ENCODE measurements at regions not wholly inside any gene's neighbourhood (a gene's known extent, or its start where the extent isn't known, plus 50 kb on each side); places are given as distances from the start of the nearest gene placed in this dataset.
A peak's percentile ranks its signal among the peaks of the same experiment; 100 is the strongest.

DNA sequence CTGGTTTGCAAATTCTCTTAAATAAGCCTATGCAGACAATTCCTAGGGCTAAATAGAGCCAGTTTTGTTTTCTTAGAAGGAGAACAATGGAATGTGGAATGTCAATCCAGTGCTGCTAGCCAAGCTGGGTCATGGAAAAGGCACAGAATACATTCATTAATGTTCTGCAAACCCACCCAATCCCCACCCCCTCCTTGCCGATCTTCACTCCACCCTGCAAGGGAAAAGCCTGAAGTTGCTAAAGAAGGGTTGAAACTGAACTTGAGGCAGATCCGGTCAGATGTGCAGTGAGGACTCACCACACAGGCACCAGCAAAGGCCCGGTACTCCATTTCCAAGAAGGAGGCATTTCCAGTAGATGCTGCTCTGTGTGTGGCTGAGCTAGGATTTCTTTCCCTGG is 179.6 kb downstream of the PLPP3 start:
- intact Hi-C loops (cut with DNase I): no loop called here
- no peak for ATAC-seq

DNA sequence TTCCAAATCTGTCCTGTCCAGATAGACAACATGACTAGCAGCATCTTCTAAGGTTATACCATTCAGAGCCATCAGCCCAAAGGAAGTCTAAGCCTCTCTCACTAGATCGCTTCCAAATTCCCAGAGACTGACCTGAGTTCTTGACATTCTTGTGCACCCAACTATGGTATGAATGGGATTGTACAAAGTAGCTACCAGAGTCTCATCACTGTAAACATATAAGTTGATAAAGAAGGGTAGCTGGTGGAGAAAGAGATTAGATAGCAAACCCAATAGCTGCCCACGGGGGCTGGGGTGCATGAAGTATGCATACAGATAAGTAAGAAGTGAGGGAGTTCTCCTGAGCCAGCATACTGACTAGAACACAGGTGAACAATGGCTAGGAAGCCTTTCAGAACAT is 180.0 kb downstream of the PLPP3 start:
- intact Hi-C loops (cut with DNase I): no loop called here
- ATAC-seq: no peak

More for the DNA sequence above, 179.6 kb downstream of the PLPP3 start:
- no peak for DNase-seq (ENCODE audit: missing footprints)

DNA sequence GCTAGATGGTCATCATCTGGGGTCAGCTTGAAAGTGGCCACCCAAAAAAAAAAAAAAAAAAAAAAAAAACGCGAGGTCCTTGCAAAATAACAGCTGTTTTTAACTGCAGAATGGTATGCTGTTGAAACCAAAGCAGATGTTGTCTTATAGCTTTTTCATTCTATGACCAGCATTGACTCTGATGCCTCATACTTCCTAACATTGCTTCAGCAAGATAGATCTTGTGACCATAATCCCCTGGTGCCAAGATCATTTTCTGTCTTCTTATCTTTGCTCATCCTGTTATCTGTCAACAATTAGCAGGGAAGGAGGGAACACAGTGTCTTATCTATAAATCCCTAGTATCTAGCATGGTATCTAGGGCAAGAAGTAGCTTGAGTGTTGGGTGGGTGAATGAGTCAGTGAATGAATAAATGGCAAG is 181.5 kb downstream of the PLPP3 start:
- DNase-seq (ENCODE audit: missing footprints) (no peak), ATAC-seq (peak; percentile 30)
- intact Hi-C loops (cut with DNase I): no loop called here

More for the DNA sequence above, 180.0 kb downstream of the PLPP3 start:
- no peak for DNase-seq (ENCODE audit: missing footprints)

DNA sequence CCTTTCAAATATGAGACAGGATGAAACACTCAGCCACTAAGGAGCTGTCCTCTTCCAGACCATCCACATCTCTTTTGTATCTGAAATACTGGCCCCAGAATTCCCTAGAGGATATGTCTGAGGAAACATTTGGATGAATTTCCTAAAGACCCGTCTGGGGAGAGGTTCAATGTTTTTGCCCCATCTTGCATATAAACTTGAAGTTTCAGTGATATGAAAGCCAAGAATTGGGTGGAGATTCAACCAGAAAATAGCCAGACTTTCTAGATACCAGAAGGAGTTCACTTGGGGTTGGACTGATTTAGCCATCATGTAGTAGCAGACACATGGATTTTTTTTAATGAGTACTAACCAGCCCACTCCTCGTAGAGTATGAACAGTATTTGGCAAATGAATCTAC is 182.0 kb downstream of the PLPP3 start:
- ATAC-seq (peak; percentile 79), DNase-seq (ENCODE audit: missing footprints) (no peak)
- intact Hi-C loops (cut with DNase I): no loop called here

DNA sequence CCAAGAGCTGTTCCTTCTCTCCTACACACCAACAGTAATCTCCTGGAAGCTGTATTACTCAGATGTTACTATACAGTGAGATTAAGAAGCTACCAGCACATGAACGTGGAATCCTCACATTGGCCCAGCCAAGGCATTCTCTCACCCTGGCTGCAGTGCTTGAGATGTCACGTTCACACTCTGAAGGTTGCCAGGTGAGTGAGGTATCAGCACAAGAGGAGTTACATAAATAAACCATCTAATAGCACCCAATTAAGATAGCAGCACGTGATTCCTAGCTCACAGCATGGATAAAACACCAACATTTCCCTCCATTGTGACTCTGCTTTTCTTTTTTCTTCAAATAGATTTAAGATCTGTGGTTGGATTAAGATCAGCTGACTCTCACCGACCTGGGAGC is 182.8 kb downstream of the PLPP3 start:
- peak; percentile 59 for ATAC-seq
- intact Hi-C loops (cut with DNase I): no loop called here

DNA sequence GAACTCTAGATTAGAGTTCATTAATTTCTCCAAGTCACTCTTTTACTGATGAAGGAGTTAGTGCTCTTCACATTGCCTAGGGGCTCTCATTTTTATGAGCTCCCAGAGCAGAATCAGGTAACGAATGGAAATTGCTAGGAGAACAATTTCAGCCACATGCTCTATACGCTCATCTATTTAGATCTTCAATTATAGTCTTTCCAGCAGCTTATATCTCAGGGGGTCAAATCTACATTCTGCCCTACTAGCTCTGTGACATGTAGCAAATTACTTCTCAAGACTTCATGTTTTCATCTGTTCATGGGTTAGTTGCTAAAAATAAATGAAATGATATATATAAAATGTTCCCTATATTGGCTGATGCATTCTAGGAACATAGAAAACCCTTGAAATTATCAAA is 183.6 kb downstream of the PLPP3 start:
- intact Hi-C loops (cut with DNase I): no loop called here
- DNase-seq (ENCODE audit: missing footprints) (no peak), ATAC-seq (no peak)

More for the DNA sequence above, 182.8 kb downstream of the PLPP3 start:
- DNase-seq (ENCODE audit: missing footprints): no peak

DNA sequence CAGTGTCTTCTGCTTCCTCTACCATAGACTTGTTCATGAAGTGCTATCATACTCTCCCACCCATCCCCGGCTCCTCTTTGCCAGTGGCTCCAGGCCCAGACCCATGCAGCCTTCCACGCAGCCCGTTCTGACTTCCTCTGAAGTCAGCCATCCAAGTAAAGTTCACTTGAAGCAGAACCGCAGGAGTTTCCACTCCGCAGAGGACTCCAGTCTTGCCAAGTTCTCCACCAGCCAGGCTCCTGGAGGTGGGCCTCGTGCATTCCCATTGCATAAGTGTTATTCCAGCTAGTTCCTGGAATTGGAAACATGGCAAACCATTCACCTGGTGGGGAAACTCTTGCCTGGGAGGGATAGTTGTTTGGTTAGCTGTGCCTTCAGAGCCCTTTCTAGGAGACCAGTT is 185.1 kb downstream of the PLPP3 start:
- DNase-seq (ENCODE audit: missing footprints) (no peak), ATAC-seq (no peak)
- intact Hi-C loops (cut with DNase I): no loop called here

DNA sequence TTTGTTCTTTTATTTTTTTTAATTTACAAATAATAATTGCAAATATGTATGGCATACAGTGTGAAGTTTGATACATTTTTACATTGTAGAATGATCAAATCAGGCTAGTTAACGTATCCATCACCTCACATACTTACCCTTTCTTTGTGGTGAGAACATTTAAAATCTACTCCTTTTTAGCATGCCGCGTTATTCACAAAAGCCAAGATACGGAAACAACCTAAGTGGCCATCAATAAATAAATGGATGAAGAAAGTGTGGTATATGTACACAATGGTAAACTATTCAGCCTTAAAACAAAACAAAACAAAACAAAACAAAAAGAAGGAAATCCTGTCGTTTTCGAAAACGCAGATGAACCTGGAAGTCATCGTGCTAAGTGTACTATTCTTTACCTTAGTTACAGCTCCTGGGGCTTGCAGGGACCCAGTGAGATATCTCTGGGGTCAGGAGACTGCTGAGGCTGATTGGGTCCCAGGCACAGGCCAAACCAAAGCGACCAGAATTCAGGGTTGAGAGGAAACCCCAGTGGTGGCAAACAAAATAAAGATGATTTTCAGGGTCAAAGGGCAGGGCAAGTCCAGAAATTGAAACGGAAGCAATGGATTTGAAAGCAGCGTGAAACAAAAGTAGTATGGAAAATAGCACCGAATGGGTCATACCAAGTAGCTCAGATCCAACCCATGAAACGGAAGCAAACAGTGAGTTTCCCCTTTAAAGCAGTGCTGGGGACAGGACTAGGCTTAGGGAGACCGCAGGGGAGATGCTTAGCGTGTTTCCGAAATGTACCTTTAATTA is 188.2 kb downstream of the PLPP3 start:
- DNase-seq (ENCODE audit: missing footprints) (no peak), ATAC-seq (no peak)
- intact Hi-C loops (cut with DNase I): no loop called here

DNA sequence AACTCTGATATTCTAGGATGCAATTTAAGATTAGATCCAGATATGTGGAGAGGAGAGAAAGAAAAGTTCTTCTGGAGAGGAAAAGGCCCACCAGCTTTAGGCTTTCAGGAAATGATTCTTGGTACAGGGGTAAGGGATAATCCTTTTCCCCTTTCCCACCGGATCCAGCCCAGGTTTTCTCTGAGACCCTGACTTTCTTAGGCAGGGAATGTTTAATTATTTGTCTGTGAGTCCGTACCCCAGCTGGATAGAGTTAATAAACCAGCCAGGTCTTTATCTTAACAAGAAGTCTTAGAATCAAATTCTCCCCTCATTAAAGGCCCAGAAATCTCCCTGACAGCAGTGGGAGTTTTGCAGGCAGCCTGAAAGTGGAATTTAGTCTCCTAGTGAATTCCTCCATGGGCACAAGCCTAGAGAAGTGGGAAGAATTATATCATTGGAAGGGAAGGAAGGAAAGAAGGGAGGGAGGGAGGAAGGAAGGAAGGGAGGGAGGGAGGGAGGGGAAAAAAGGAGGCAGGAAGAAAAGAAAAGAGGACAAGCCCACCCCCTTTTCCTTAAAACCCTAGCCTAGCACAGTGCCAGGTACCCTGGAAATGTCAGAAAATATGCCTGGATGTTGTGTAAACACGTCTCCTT is 189.0 kb downstream of the PLPP3 start:
- ATAC-seq (no peak), DNase-seq (ENCODE audit: missing footprints) (no peak)
- intact Hi-C loops (cut with DNase I): no loop called here

DNA sequence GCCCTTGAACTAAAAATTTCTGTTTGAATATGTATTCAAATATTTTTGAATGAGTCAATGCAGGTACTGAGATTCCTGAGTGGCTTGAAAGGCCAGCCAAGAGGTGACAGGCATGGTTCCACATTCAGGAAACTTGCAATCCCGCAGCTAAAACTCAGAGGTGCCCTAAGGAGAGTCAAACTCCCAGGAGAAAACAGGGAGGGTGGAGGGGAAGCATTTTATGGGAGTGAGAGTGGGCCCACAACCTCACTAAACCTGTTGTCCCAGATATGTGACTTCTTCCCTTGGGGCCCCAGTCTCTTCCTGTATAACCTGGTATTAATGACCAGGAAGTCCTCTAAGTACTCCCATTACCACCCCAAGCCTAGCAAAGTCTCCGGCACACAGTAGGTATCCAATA is 189.6 kb downstream of the PLPP3 start:
- intact Hi-C loops (cut with DNase I): no loop called here
- ATAC-seq (no peak), DNase-seq (ENCODE audit: missing footprints) (no peak)

DNA sequence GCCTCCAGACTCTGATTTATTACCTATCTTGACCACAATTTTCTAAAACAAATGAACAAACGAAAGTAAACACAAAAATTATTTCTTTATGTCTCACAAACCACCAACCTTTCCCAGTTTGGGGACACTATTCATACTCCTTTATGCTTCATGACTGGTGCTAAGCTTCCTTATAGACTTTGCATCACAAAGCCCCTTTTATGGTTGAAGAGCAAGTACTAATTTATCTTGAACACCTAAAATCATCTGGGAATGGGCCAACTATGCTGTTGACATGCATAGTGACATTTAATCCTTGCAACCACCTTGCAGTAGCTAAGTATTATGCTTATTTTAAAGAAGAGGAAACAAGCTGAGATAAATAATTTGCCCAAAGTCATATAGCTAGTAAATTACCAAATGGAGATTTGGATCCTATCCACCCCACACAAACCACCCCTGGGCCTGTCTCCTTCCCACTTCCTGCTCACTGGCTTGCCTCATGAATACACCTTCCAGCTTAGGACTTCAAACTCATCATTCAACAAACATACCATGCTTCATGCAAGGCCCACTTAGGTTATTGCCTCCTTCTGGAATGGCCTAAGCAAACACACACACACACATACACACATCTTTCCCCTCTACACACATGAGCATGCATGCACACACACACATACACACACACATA is 192.2 kb downstream of the PLPP3 start:
- intact Hi-C loops (cut with DNase I): no loop called here
- no peak for DNase-seq (ENCODE audit: missing footprints)
- ATAC-seq: no peak

DNA sequence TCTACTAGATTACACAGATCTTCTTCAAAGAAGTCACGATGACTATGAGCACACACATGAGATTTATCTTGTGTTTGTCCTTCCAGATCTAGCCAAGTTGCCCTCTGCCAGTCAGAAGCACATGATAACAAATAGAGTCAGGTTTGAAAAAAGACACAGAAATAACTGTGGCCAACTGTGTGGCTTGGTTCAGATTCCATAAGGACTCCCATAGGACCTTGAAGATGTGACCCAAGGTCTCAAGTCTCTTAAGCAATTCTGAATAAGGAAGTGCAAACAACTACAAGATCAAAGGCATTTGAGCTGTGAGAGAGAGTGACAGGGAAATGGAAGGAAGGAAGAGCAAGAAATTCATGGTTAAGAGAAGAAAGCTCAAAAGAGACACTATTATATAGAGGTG is 194.0 kb downstream of the PLPP3 start:
- no peak for ATAC-seq
- intact Hi-C loops (cut with DNase I): no loop called here

DNA sequence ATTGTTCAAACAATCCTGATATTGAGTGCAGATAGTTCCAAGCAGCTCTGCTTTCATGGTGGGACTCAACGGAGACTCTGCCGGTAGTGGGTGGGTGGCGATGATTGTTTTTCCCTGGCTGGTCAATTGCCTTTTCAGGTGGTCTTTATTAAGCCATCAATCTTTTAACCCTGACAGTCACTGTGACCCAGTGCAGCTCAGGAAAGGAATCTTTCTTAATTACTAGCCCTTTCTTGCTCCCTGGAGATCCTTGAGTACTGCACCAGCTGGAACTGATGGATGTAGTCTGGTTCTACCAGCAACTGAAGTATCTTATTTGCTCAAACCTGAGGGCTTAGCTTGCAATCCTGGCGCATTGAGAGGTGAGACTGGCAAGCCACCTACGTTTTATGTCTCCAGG is 196.4 kb downstream of the PLPP3 start:
- no peak for ATAC-seq
- DNase-seq (ENCODE audit: missing footprints): no peak
- intact Hi-C loops (cut with DNase I): no loop called here

More for the DNA sequence above, 194.0 kb downstream of the PLPP3 start:
- DNase-seq (ENCODE audit: missing footprints): no peak

DNA sequence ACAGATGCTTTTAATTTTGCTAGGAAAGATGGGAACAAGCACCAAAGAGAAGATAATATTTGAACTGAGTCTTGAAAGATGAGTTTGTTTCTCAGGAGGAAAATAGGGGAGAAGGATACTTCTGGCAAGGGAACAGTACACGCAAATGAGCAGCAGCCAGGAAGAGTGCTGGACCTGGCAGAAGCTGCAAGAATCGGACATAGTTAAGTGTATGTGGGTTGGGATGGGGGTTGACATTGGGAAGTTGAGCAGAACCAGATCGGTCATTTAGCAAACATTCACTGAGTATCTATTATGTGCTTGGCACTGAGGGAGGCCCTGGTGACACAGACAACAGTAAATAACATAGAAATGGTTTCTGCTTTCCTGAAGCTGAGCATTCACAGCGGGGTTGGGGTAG is 198.8 kb downstream of the PLPP3 start:
- intact Hi-C loops (cut with DNase I): no loop called here
- DNase-seq (ENCODE audit: missing footprints) (no peak), ATAC-seq (no peak)

DNA sequence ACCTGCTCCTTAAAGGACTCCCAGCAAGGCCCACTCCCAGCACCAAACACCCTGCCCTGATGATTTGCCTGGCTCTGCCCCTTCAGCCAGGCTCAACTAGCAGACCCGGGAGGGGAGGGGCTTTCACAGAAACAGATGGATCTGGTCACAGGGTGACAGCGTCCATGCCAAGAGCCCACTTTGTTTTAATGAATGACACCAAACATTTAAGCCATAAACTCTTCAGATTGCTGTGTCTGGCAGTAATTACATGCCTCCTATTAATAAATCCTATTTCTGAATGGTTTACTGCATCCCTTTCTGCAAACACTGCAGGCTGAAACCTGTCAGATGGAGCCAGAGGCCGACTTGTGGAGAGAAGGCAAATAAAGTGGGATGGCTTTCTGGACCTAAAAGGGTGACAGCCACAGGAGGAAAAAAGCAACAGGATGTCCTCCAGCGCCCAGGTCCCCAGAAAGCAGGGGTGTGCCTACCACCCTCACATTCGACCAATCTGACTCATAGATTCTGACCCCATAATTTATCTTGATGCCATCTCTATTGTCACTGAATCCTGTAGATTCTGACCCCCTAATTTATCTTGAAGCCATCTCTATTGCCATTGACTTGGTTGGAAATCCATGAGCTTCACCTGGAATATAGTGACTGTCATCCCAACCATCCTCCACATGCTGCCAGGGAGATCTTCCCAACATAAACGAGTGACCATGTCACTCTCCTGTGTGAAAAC is 200.9 kb downstream of the PLPP3 start:
- ATAC-seq: no peak
- intact Hi-C loops (cut with DNase I): loop anchor here (5.0 kb wide), 3 partner anchors 59 to 199 kb away; partner anchors contain the start of gene PLPP3
- no peak for DNase-seq (ENCODE audit: missing footprints)

DNA sequence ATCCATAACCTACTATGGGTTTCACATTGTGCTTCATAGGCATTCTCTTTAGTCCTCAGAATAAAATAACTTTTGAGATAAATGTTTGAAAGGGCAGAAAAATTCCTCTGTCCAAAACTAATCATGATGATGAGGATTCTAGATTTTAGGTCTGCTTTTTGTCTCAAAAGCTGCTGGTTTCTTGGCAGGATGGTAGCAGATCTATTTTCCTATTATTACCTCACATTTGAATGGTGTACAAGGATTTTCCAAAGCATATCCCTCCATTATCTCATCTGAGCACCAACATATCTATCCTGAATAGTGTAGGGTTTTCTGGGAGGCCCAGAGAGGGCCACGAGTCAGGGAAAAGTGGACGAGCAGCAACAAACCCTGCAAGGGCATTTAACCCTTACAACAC is 201.9 kb downstream of the PLPP3 start:
- intact Hi-C loops (cut with DNase I): loop anchor here (5.0 kb wide), 3 partner anchors 60 to 200 kb away; partner anchors contain the start of gene PLPP3
- DNase-seq (ENCODE audit: missing footprints) (no peak), ATAC-seq (no peak)

DNA sequence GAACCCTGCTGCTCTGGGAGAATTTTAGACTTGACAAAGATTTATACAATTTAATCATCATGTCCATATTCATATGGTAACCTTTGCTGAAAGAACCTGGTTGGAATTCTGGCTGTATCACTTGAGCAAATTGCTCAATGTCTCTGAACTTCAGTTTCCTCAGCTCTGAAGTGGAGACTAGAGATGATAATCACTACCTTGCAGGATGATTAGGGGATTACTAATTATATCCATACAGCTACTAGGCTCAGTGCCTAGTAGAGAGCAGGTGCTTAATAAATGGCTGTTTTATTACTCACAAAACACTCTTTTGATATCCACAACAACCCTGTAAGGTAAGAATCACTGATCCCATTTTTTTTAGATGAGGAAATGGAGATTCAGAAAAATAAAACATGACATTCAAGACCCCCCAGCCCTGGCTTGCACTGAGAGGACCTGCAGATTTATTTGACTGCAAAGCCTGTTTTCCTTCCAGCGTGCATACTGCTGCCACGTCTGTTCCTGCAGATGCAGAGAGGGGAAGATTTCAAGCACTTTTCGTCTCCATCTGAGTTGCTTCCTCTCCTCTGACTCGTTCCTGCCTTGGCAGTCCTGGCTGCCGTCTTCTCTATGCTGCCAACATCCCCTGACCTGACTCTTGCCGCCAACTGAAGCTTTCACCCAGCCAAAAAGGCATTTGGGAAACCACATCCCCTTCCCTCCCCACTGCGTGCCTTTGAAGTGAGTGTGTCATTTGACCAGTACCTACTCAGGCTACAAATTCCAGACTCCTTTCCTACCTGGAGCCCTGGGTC is 203.0 kb downstream of the PLPP3 start:
- ATAC-seq (peak; percentile 39), DNase-seq (ENCODE audit: missing footprints) (peak; percentile 62)
- intact Hi-C loops (cut with DNase I): loop anchor here (5.0 kb wide), 3 partner anchors 61 to 201 kb away; partner anchors contain the start of gene PLPP3

DNA sequence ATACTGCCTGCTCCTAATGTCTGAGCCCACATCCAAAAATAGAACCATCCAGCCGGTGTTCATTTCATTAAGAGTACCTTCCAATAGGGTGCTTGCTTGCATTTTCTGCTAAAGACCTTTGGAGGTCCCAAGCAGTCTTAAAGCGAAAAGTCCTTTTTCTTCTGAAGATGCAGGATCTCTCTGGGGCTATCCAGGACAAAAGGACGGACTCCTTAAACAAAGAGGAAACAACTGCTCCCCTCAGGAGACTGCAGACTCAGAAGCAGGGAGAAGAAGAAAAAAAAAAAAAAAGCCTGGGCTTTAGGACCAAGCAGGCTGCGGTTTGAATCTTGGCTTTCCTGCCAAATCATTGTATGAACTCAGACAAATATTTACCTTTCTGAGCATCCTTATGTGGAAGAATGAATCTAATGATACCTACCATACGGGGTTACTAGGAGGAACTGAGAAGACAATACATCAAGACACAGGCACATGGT is 204.0 kb downstream of the PLPP3 start:
- intact Hi-C loops (cut with DNase I): loop anchor here (5.0 kb wide), 3 partner anchors 62 to 202 kb away; partner anchors contain the start of gene PLPP3
- DNase-seq (ENCODE audit: missing footprints) (no peak), ATAC-seq (peak; percentile 32)

Data from Right ventricle myocardium inferior (tissue), 1 donor.